OCI-LY7 (cell line): ENCODE measurements at regions not wholly inside any gene's neighbourhood (a gene's known extent, or its start where the extent isn't known, plus 50 kb on each side); places are given as distances from the start of the nearest gene placed in this dataset.

Experiments
- EZH2phosphoT487 ChIP-seq: fragments of 200-600 bp; sonication (generic); IDR thresholded peaks from 2 replicates; pipeline ENCODE4 v1.6.1; 2018; ENCODE audit warnings: low read depth, borderline replicate concordance, mild to moderate bottlenecking, mixed run types, antibody characterized with exemption, low read length, moderate library complexity, mixed read lengths
- TF ChIP-seq, protein P1 (sequence below): fragments of 200-600 bp; sonication (generic); conservative IDR thresholded peaks from 2 replicates; pipeline ENCODE4 v1.5.1; 2014; ENCODE audit warnings: mild to moderate bottlenecking, antibody characterized with exemption, low read length, moderate library complexity, mixed read lengths

DNA sequence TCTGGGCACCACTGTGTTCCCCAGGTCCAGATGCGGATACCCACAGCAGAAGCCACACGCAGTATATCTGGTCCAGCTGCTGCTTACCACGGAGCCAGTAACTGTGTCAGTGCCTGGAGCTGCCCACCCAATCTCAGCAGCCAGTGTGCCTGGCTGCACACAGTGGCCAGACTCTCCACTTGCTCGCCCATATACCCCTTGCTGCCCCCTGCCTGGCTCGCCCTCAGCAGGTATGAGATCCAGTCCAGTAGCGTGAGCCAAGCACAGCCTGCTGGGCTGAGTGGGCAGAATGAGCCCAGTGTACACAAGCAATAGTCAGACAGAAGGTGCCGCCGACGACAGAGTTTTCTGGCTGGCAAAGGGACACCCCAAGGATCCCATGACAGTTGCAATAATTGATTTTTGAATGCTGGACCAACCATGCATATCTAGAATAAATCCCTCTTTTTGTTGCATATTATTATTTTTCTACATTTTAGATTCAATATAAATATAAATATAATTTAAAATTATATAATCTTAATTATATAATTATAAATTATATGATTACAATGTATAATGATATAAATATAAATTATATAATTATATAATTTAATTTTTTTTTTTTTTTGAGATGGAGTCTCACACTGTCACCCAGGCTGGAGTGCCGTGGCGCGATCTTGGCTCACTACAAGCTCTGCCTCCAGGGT, 918.8 kb upstream of the MIR17HG start:
- TF ChIP-seq, protein P1, sequence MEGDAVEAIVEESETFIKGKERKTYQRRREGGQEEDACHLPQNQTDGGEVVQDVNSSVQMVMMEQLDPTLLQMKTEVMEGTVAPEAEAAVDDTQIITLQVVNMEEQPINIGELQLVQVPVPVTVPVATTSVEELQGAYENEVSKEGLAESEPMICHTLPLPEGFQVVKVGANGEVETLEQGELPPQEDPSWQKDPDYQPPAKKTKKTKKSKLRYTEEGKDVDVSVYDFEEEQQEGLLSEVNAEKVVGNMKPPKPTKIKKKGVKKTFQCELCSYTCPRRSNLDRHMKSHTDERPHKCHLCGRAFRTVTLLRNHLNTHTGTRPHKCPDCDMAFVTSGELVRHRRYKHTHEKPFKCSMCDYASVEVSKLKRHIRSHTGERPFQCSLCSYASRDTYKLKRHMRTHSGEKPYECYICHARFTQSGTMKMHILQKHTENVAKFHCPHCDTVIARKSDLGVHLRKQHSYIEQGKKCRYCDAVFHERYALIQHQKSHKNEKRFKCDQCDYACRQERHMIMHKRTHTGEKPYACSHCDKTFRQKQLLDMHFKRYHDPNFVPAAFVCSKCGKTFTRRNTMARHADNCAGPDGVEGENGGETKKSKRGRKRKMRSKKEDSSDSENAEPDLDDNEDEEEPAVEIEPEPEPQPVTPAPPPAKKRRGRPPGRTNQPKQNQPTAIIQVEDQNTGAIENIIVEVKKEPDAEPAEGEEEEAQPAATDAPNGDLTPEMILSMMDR: no peak
- TF ChIP-seq EZH2phosphoT487: no peak
